GM21717 (cell line): ENCODE measurements at regions not wholly inside any gene's neighbourhood (a gene's known extent, or its start where the extent isn't known, plus 50 kb on each side); places are given as distances from the start of the nearest gene placed in this dataset.
"Not testable (repeated sequence)": the region's sequence is repeated elsewhere in the genome, so short reads cannot be mapped to it uniquely, and the experiment has no call there.

ENCODE experiments used
- ATAC-seq: cut with Tn5 transposase; IDR thresholded peaks from one replicate; pipeline ENCODE4 v1.9.1; 2021; ENCODE audit warnings: mild to moderate bottlenecking, moderate library complexity; ENCODE audit not compliant: unreplicated experiment

DNA sequence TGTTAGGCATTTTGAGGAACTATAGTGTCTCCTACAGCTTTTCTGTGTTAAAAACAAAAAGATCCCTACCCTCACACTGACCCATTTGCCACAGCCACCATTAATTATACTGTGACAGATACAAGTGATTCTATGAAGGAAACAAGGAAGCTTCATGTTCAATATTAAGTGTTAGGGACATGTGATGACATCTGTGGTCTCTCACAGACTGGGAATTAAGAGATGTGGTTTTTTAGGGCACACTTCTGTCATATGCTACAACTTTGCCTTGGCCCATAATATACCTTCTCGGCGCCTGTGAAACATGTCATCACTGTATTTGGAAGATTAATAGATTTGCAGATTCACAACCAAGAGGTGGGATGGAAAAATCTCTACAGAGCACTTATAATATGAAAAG lies 102.9 kb upstream of the TCF21 start:
- no peak for ATAC-seq

- ATAC-seq: no peak
These were observed 101.8 kb upstream of the TCF21 start for GRCh38 chr6:133787122-133787521.

GRCh38 chr6:133787859-133788505 lies 100.9 kb upstream of the TCF21 start:
- ATAC-seq: no peak

- ATAC-seq: no peak
These were observed 100.4 kb upstream of the TCF21 start for GRCh38 chr6:133788556-133788955.

GRCh38 chr6:133789449-133789848 lies 99.5 kb upstream of the TCF21 start:
- not testable (repeated sequence) for ATAC-seq

GRCh38 chr6:133790756-133791155 lies 98.2 kb upstream of the TCF21 start:
- ATAC-seq: not testable (repeated sequence)

DNA sequence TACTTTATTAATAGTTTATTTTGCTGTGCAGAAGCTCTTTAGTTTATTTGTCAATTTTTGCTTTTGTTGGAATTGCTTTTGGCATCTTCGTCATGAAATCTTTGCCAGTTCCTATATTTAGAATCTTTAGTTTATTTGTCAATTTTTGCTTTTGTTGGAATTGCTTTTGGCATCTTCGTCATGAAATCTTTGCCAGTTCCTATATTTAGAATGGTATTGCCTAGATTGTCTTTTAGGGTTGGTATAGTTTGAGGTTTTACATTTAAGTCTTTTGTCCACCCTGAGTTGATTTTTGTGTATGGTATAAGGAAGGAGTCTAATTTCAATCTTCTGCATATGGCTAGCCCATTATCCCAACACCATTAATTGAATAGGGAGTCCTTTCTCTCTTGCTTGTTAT lies 93.9 kb upstream of the TCF21 start:
- ATAC-seq: not testable (repeated sequence)

DNA sequence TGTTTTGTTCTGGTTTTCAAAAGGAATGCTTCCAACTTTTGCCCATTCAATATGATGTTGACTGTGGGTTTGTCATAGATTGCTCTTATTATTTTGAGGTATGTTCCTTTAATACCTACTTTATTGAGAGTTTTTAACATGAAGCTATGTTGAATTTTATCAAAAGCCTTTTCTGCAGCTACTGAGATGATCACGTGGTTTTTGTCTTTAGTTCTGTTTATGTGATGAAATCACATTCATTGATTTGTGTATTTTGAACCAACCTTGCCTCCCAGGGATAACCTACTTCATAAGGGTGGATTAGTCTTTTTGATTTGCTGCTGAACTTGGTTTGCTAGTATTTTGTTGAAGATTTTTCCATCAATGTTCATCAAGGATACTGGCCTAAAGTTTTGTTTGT lies 92.7 kb upstream of the TCF21 start:
- no peak for ATAC-seq

- no peak for ATAC-seq
These were observed 89.9 kb upstream of the TCF21 start for GRCh38 chr6:133799043-133799442.

DNA sequence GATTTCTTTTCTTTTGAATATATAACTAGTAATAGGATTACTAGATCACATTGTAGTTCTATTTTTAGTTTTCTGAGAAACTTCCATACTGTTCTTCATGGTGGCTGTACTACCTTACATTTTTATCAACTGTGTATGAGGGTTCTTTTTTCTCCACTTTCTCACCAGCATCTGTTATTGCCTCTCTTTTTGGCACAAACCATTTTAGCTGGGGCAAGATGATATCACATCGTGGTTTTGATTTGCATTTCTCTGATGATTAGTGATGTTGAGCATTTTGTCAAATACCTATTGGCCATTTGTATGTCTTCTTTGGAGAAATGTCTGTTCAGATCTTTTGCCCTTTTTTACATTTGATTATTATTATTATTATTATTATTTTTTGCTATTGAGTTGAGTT lies 86.1 kb upstream of the TCF21 start:
- no peak for ATAC-seq

DNA sequence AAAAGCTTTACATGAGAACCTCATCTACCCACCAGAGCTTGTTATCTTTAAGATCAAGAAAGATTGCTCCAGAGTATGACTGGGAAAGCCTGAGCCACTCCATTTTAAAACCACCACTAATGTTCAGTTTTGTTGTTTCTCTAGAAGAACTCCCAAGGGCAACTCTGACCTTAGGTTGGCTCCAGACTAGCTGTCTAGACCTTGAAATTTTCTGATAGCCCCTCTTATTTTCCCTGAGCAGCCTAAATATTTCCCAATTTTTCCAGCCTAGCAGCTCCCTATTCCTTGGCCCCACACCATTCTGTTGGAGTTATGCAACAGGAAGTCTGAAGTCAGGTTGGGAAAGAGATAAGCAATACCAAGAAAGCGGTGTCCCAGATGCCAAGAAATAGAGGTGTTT lies 84.6 kb upstream of the TCF21 start:
- ATAC-seq: no peak

DNA sequence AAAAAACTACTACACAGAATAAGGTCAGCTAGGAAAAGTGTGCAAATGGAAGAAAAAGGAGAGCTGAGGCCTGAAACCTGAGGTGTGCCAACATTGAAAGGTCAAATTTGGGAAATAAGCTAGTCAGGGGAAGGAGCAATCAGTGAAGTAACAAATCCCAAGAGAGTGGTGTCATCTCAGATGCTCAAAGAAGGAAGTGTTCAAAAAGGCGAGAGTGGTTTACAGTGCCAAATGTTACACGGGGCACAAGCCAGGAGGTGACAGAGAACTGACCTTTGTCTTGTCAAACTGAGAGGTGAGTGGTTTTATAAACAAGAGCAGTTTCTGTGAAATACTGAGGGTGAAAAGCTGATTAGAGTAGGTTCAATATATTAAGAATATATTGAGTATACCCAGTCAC lies 83.0 kb upstream of the TCF21 start:
- no peak for ATAC-seq

GRCh38 chr6:133806382-133807140 lies 82.4 kb upstream of the TCF21 start:
- ATAC-seq: no peak

DNA sequence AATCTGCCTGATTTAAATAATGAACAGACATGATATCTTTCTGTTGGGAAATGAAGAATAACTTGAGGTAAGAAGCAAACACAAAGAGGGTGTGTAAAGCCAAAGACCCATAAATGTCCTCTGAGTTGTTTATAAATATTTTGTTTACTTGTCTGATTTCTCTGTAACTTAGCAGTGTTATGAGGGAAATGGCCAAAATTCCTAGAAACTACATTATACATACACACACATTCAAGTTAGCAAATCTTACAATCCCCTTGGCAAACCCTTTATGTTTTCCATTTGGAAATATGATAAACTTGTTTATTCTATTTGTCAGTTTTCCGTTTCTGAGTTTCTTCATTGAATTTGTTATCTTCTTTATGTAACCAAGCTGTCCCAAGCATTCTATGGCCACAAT lies 81.4 kb upstream of the TCF21 start:
- ATAC-seq: no peak

DNA sequence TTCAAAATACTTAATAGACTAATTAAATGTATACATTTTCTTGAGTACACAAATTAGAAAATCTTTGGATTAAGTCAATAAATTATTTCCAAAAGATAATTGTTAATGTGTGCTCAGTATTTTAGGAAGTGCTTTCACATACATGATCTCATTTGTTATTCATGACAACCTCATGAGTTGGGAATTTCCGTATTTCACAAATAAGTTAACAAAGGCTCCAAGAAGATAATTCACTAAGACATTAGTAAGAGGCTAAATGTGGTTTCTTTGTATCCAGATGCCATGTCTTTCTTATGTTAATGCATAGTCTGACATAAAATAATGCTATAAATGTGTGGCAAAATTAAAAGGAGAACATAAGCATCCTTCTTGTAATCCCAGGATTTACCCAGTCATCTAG lies 79.5 kb upstream of the TCF21 start:
- ATAC-seq: no peak

- ATAC-seq: no peak
These were observed 77.4 kb upstream of the TCF21 start for GRCh38 chr6:133811557-133811956.

- ATAC-seq: not testable (repeated sequence)
These were observed 76.5 kb upstream of the TCF21 start for GRCh38 chr6:133812446-133812845.

- no peak for ATAC-seq
These were observed 74.7 kb upstream of the TCF21 start for GRCh38 chr6:133814238-133814637.

- ATAC-seq: no peak
These were observed 74.1 kb upstream of the TCF21 start for GRCh38 chr6:133814797-133815196.

DNA sequence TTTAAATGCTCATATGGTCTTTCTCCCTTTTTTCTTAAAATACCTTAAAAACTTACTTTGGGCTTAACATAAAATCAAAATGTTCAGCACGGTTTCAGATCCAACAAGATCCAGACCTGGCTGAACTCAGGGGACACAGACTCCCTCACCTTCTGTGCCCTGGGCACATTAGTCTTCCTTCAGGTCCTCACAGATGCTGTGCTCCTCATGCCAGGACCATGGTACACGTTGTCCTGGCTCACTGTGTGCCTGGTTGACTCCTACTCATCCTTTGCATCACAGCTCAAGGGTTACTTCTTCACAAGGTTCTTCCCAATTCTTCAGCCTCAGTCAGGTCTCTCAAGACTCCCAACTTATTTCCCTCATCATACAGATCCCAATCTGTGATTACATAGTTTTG lies 73.6 kb upstream of the TCF21 start:
- no peak for ATAC-seq

DNA sequence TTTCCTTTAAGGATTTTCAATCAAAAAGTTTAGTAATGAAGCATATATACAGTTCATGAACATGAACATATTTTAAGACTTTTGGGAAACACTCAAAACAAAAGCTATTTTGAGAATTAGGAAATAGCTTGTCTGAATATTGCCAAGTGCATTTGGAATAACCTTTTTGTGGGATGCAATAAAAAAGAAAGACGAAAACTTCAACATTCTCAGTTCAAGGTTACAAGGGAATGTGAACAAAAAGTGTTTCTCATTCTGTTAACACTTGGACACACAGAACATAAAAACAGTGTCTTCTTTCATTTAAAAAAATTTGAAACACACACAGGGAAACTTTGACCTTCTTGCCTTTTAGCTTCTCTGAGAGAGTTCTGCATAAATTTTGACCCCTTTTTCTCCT lies 72.7 kb upstream of the TCF21 start:
- no peak for ATAC-seq

DNA sequence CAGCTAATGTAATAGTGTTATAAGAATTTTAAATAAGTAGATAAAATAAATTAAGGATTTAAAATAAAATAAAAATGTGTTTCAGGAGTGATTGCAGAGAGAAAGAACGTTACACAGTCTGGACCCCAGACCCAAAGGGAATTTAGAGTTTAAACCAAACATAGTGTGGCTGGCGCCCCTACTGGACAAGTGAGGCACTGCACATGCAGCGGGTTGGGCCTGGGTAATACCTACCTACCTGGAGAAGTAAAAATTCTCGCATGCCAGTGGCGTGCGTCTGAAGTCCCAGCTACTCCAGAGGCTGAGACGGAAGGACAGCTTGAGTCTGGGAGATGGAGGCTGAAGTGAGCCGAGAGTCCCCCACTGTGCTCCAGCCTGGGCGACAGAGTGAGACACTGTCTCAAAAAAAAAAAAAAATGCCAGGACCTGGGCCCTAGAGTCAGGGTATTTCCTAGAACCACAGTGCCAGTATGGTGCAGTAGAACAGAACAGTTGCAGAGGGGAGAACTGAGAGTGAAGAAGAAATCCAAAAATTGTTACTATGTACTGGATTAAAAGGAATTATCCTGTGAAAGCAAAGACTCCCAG lies 71.4 kb upstream of the TCF21 start:
- no peak for ATAC-seq
